ENCODE measurements at regions not wholly inside any gene's neighbourhood (a gene's known extent, or its start where the extent isn't known, plus 50 kb on each side); places are given as distances from the start of the nearest gene placed in this dataset.

GRCh38 chr15:35281515-35281914 is 196.4 kb upstream of the NANOGP8 start:
- no CpG with 5 or more reads among the region's 1 CpG for WGBS (ENCODE audit: extremely low coverage, insufficient read length, low lambda C conversion rate)
- H2BK5ac ChIP-seq (ENCODE audit: insufficient read length, low read length) = no peak overlapping the region
- no peak overlapping the region for H3K56ac ChIP-seq (ENCODE audit: insufficient read length, low read depth, low read length)
- H3K9ac ChIP-seq (ENCODE audit: extremely low read depth, insufficient read length, low read length) = no peak overlapping the region
- no peak overlapping the region for H3K23ac ChIP-seq (ENCODE audit: insufficient read length, low read depth, low read length)
- H3K79me2 ChIP-seq (ENCODE audit: insufficient read depth, low read length) = no peaks in the 10 kb centered on the region
- Mint-ChIP-seq H3K4me3 (no peak overlapping the region), H3K27me3 (ENCODE audit: low read depth) (no peaks in the 10 kb centered on the region), H3K9me3 (peaks cover 37 to 40% of the 10 kb centered on the region in 2 experiments), H3K4me1 (no peaks in the 10 kb centered on the region), H3K27ac (no peak overlapping the region), H3K36me3 (ENCODE audit: insufficient read depth in 1 of 3, low read depth in 3 of 3) (peaks cover 21 to 38% (median 22%) of the 10 kb centered on the region in 3 experiments)
- H2BK15ac ChIP-seq (ENCODE audit: low read depth, low read length) = no peak overlapping the region
- no peaks in the 10 kb centered on the region for H3K4me1 ChIP-seq (ENCODE audit: insufficient read depth, low read length)
- H3K4ac ChIP-seq (ENCODE audit: low read depth, low read length) = no peak overlapping the region
- H3K18ac ChIP-seq (ENCODE audit: insufficient read length, low read depth, low read length) = no peak overlapping the region
- H3T11ph ChIP-seq (ENCODE audit: low read length) = no peak overlapping the region
- H3K27me3 ChIP-seq (ENCODE audit: insufficient read depth, low read length) = no peaks in the 10 kb centered on the region
- H3K23me2 ChIP-seq (ENCODE audit: insufficient read length, low read depth, low read length, poor library complexity, severe bottlenecking) = no peaks in the 10 kb centered on the region
- DNase-seq = no peak
- H4K8ac ChIP-seq (replicated peaks; ENCODE audit: insufficient read length, low read depth, low read length) = no peak overlapping the region
- no peak overlapping the region for H4K91ac ChIP-seq (ENCODE audit: insufficient read length, low read depth, low read length)
- H2AK5ac ChIP-seq (ENCODE audit: insufficient read length, low read length) = no peak overlapping the region
- H2BK20ac ChIP-seq (ENCODE audit: low read depth, low read length, poor library complexity, severe bottlenecking) = no peak overlapping the region
- no peak overlapping the region for H3K14ac ChIP-seq (ENCODE audit: insufficient read depth, low read length)
- H4K20me1 ChIP-seq (ENCODE audit: control insufficient read depth, insufficient read depth, insufficient read length) = no peaks in the 10 kb centered on the region
- no peak overlapping the region for H2AFZ ChIP-seq (ENCODE audit: low read length)
- no peak overlapping the region for H2BK12ac ChIP-seq (ENCODE audit: insufficient read length, low read depth, low read length)
- H3K4me2 ChIP-seq (ENCODE audit: insufficient read depth, insufficient read length, low read length) = no peak overlapping the region
- TF ChIP-seq CTCF (conservative IDR thresholded peaks at IDR 0.05) = no peak
- no peak overlapping the region for H4K5ac ChIP-seq (ENCODE audit: insufficient read length, low read depth, low read length)
- no peak overlapping the region for H2BK120ac ChIP-seq (ENCODE audit: low read depth, low read length, poor library complexity, severe bottlenecking)
- no peak overlapping the region for H3K27ac ChIP-seq (ENCODE audit: insufficient read length, low read depth, low read length)
- no peaks in the 10 kb centered on the region for H3K79me1 ChIP-seq (ENCODE audit: insufficient read depth, low read depth, low read length, poor library complexity, severe bottlenecking)
- peaks cover 16% of the 10 kb centered on the region for H3K9me3 ChIP-seq (ENCODE audit: control insufficient read depth, low read depth, low read length)
